ENCODE measurements at regions not wholly inside any gene's neighbourhood (a gene's known extent, or its start where the extent isn't known, plus 50 kb on each side); places are given as distances from the start of the nearest gene placed in this dataset.

- TF ChIP-seq, protein P1, sequence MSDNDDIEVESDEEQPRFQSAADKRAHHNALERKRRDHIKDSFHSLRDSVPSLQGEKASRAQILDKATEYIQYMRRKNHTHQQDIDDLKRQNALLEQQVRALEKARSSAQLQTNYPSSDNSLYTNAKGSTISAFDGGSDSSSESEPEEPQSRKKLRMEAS (IDR thresholded peaks at IDR 0.05), result no peak
- TF ChIP-seq YY1 (IDR thresholded peaks at IDR 0.05; ENCODE audit: low read depth) (no peak), EGR1 (IDR thresholded peaks at IDR 0.05) (no peak), TEAD4 (IDR thresholded peaks at IDR 0.05) (no peak), RAD21 (IDR thresholded peaks at IDR 0.05; ENCODE audit: low read depth) (no peak), USF1 (IDR thresholded peaks at IDR 0.05) (no peak), CEBPB (IDR thresholded peaks at IDR 0.05) (no peak), TAF1 (IDR thresholded peaks at IDR 0.05; ENCODE audit: low read depth) (no peak), FOXM1 (IDR thresholded peaks at IDR 0.05; ENCODE audit: borderline replicate concordance, low read depth) (no peak), NFIC (IDR thresholded peaks at IDR 0.05) (no peak), ZBTB7A (IDR thresholded peaks at IDR 0.05; ENCODE audit: low read depth) (no peak), TCF12 (IDR thresholded peaks at IDR 0.05; ENCODE audit: low read depth) (no peak), EP300 (IDR thresholded peaks at IDR 0.05; ENCODE audit: borderline replicate concordance) (no peak), CREB1 (IDR thresholded peaks at IDR 0.05; ENCODE audit: low read depth) (no peak)
- TF ChIP-seq, protein P2, sequence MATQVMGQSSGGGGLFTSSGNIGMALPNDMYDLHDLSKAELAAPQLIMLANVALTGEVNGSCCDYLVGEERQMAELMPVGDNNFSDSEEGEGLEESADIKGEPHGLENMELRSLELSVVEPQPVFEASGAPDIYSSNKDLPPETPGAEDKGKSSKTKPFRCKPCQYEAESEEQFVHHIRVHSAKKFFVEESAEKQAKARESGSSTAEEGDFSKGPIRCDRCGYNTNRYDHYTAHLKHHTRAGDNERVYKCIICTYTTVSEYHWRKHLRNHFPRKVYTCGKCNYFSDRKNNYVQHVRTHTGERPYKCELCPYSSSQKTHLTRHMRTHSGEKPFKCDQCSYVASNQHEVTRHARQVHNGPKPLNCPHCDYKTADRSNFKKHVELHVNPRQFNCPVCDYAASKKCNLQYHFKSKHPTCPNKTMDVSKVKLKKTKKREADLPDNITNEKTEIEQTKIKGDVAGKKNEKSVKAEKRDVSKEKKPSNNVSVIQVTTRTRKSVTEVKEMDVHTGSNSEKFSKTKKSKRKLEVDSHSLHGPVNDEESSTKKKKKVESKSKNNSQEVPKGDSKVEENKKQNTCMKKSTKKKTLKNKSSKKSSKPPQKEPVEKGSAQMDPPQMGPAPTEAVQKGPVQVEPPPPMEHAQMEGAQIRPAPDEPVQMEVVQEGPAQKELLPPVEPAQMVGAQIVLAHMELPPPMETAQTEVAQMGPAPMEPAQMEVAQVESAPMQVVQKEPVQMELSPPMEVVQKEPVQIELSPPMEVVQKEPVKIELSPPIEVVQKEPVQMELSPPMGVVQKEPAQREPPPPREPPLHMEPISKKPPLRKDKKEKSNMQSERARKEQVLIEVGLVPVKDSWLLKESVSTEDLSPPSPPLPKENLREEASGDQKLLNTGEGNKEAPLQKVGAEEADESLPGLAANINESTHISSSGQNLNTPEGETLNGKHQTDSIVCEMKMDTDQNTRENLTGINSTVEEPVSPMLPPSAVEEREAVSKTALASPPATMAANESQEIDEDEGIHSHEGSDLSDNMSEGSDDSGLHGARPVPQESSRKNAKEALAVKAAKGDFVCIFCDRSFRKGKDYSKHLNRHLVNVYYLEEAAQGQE (IDR thresholded peaks at IDR 0.05; ENCODE audit: low read depth), result no peak
These were observed 477.3 kb downstream of the UTRN start for GRCh38 chr6:144762469-144762868.

GRCh38 chr6:144767051-144767450 lies 481.9 kb downstream of the UTRN start:
- TF ChIP-seq CREB1 (IDR thresholded peaks at IDR 0.05; ENCODE audit: low read depth) (no peak), RAD21 (IDR thresholded peaks at IDR 0.05; ENCODE audit: low read depth) (no peak), TEAD4 (IDR thresholded peaks at IDR 0.05) (no peak), FOXM1 (IDR thresholded peaks at IDR 0.05; ENCODE audit: borderline replicate concordance, low read depth) (no peak)
- TF ChIP-seq, protein P1 (IDR thresholded peaks at IDR 0.05), result no peak

- TF ChIP-seq, protein P1 (IDR thresholded peaks at IDR 0.05), result no peak
- no peak for TF ChIP-seq ZBTB7A (IDR thresholded peaks at IDR 0.05; ENCODE audit: low read depth)
These were observed 483.5 kb downstream of the UTRN start for GRCh38 chr6:144768551-144769075.

GRCh38 chr6:144769142-144769541 lies 484.0 kb downstream of the UTRN start:
- TF ChIP-seq, protein P2 (IDR thresholded peaks at IDR 0.05; ENCODE audit: low read depth), result no peak
- no peak for TF ChIP-seq YY1 (IDR thresholded peaks at IDR 0.05; ENCODE audit: low read depth)
- TF ChIP-seq TCF12 (IDR thresholded peaks at IDR 0.05; ENCODE audit: low read depth), result no peak
- no peak for TF ChIP-seq TAF1 (IDR thresholded peaks at IDR 0.05; ENCODE audit: low read depth)

- TF ChIP-seq CREB1 (IDR thresholded peaks at IDR 0.05; ENCODE audit: low read depth) (no peak), NFIC (IDR thresholded peaks at IDR 0.05) (no peak), CEBPB (IDR thresholded peaks at IDR 0.05) (no peak), FOXM1 (IDR thresholded peaks at IDR 0.05; ENCODE audit: borderline replicate concordance, low read depth) (no peak), RAD21 (IDR thresholded peaks at IDR 0.05; ENCODE audit: low read depth) (no peak), TEAD4 (IDR thresholded peaks at IDR 0.05) (no peak), EP300 (IDR thresholded peaks at IDR 0.05; ENCODE audit: borderline replicate concordance) (no peak), TCF12 (IDR thresholded peaks at IDR 0.05; ENCODE audit: low read depth) (no peak), ZBTB7A (IDR thresholded peaks at IDR 0.05; ENCODE audit: low read depth) (no peak), YY1 (IDR thresholded peaks at IDR 0.05; ENCODE audit: low read depth) (no peak)
- TF ChIP-seq, protein P1 (IDR thresholded peaks at IDR 0.05), result no peak
- TF ChIP-seq, protein P2 (IDR thresholded peaks at IDR 0.05; ENCODE audit: low read depth), result no peak
These were observed 491.1 kb downstream of the UTRN start for GRCh38 chr6:144776031-144776819.
